Hematopoietic multipotent progenitor cell treated with erythropoietin and hydrocortisone succinate and interleukin-3 and kit ligand, for 15 days (in vitro differentiated cells): ENCODE measurements at regions not wholly inside any gene's neighbourhood (a gene's known extent, or its start where the extent isn't known, plus 50 kb on each side); places are given as distances from the start of the nearest gene placed in this dataset.
A peak's percentile ranks its signal among the peaks of the same experiment; 100 is the strongest.
"Not testable (repeated sequence)": the region's sequence is repeated elsewhere in the genome, so short reads cannot be mapped to it uniquely, and the experiment has no call there.

ENCODE experiments used
- DNase-seq: peaks from one replicate; pipeline ENCODE4 v3.0.0-alpha.2; 2015; ENCODE audit warnings: low spot score

DNA sequence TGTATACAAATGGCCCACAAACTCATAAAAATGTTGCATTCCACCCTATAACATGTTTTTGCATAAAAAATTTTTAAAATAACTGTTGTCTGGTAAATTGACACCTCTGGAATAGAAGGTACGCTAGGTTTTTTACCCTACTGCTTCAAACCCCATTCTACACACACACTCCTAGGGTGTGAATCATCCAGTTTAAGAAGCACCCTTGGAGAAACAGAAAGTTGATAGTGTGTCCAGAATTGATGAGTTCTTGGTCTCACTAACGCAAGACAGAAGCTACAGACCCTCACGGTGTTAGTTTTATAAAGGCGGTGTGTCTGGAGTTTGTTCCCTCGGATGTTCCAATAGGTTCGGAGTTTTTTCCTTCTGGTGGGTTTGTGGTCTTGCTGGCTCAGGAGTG is 158.5 kb downstream of the KLRB1 start:
- DNase-seq = peak; percentile 47

- DNase-seq = not testable (repeated sequence)
Measured at GRCh38 chr12:9448648-9449047, 159.1 kb downstream of the KLRB1 start.

GRCh38 chr12:9447791-9448614 is 159.7 kb downstream of the KLRB1 start:
- peak; percentile 87 for DNase-seq

DNA sequence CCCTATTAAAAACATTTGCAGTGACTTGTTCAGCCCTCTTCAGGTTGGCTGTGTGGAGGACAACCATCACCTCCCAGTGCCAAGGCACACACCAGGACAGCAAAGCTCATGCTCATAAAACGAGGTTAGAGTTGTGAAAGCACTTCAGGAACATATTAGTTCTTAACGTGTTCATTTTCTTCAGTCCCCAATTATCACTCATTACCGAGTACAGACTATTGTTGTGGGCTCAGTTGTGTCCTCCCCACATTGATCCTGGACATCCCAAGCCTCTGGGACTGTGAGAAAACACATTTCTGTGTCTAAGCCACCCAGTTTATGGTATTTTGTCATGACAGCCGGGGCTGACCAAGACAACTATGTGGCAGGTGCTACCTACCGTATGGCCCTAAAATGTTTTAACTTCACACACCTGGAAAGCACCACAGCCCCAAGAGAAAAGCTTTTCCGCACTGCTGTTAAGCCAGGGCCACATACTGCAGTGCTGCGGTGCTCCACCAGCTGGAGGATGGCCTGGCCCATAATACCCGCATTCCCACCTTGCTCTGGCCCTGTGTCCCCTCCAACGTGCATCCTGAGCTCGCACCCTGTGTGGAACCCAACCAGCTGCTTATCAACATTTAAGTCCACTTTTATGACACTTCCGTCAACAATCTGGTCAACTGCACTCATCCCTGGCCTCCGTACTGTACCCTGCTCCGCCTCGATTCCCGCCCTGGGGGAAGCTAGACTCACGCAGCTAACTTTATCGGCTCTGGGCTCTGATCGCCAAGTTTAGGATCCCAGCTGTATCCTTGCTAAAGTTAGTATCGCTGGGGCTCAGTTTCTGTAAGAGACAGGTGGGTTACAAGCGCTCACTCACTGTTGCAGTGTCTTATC is 160.6 kb downstream of the KLRB1 start:
- DNase-seq = not testable (repeated sequence)

- not testable (repeated sequence) for DNase-seq
Measured at GRCh38 chr12:9440428-9440827, 167.3 kb downstream of the KLRB1 start.

GRCh38 chr12:9435682-9436081 is 172.0 kb downstream of the KLRB1 start:
- not testable (repeated sequence) for DNase-seq

DNA sequence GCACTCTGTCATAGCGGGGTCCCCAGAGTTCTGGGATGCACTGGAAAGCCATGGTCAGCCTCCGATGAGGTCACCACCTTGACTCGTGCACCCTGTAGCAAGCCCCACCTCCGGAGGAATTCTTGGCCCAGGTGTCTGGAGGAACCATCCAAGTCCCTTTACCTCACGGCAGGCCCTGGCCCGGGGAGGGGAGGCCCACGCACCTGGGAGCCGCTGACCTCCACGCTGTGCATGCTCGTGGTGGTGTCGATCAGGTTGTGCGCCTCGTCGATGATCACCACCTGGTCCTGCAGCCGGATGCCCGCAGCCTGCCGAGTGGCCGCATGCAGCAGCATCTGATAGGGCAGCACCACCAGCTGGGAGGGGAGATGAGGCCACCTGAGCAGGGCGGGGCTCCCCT is 177.3 kb downstream of the KLRB1 start:
- not testable (repeated sequence) for DNase-seq

DNA sequence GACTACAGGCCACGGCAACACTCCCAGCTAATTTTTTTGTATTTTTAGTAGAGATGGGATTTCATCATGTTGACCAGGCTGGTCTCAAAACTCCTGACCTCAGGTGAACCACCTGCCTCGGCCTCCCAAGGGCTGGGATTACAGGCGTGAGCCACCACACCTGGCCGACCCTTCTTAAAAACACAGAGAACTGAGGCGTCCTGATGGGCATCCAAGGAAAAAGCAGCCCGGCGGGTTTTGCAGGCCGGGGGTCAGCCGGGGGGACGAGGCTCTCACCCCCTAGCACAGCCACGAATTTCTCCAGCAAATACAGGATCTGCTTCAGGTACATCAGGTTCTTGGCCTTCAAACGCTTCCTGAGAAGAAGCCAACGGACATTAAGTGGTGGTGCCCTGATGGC is 178.9 kb downstream of the KLRB1 start:
- not testable (repeated sequence) for DNase-seq

DNA sequence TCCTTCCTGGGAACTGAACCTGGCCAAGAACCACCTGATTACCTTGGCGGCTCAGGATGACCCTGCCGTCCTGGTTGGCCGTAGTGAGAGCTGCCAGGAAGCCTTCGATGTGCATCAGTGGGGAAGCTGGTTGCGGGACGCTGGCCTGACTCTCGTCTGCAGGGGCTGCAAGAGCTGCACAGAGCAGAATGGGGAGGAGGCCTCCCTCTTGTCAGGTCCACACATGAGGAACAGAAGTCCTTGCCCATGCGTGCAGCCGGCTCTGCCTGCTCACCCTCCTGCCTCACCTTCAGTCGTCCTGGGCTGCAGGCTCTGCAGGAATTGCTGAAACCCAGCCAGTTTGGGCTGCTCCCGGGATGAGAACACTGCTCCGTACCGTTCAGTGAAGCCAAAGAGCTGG is 182.3 kb downstream of the KLRB1 start:
- not testable (repeated sequence) for DNase-seq

DNA sequence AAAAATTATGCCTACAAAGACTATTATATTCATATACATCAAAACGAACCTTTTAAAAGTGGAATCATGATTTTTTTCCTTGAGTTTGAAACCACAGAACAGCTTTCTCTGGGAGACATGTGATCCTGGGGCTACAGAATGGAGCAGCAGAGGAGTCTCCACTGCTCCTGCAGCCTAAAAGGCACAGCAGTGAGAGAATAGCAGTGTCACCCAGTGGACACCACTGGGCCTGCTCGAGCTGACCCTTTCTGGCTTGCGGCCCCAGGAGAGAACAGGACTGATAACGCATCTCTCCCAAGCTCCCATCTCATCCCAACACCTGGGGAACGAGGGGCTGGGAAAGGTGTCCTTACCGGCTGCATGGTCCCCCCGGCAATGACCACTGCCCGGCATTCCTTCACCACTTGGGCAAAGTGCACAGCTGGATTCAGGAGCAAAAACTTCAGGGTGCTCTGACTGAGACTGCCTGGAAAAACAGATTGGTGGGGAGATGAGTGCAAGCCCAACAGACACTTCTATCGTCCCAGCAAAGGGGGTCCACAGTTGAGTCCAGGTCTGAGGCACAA is 183.5 kb downstream of the KLRB1 start:
- DNase-seq = not testable (repeated sequence)

DNA sequence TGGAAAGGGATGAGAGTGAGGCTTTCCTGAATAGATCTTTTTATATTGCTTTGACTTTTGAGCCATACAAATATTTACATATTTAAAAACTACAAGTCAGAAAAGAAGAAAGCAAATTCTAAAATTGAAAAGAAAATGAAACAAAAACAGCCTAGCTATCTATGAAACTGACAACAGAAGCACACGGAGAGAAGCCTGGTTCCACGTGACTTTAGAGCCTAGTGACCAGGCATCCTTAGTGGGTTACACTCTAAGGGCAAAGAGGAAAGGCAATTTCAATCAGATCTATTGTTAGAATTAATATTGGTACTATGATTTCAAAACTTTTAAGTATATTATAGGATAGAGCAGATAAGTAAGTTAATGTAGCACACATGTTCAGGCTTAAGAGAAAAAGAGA is 185.0 kb downstream of the KLRB1 start:
- not testable (repeated sequence) for DNase-seq

GRCh38 chr12:9421520-9422086 is 186.1 kb downstream of the KLRB1 start:
- not testable (repeated sequence) for DNase-seq

- not testable (repeated sequence) for DNase-seq
Measured at GRCh38 chr12:9420817-9421519, 186.7 kb downstream of the KLRB1 start.

- not testable (repeated sequence) for DNase-seq
Measured at GRCh38 chr12:9418669-9419041, 189.1 kb downstream of the KLRB1 start.

DNA sequence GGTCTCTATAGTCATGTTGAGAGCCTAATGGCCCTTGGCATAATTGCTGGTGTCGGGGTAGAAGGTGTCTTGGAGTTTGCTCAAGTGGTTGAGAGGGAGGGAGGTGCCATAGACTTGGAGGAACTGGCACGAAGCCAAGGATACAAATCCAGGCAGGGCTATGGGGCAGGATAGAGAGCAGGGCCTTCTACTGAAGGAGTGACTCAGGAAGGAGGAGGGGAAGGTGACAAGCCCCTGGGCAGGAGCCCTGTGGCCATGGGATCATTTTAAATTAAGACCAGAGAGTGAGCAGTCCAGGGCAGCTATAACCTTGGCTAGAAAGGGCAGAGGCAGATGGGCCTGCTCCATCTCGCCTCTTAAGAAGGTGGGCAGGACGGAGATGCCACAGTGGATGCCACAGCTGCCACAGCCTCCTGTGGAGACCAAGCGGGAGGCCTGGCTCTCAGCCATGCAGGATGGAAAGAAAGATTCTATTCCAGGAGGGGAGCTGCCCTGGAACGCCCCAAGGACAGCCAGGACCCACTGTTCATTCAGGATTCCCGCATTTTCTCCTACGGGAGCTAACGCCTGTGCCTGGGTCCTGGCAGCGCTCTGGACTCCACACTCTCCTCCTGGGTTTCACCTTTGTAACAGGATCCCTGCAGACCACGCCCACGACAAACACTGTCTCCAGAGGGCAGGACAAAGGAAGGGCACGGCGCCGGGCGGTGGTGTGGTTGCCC is 189.6 kb downstream of the KLRB1 start:
- not testable (repeated sequence) for DNase-seq

- not testable (repeated sequence) for DNase-seq
Measured at GRCh38 chr12:9417341-9417740, 190.4 kb downstream of the KLRB1 start.

DNA sequence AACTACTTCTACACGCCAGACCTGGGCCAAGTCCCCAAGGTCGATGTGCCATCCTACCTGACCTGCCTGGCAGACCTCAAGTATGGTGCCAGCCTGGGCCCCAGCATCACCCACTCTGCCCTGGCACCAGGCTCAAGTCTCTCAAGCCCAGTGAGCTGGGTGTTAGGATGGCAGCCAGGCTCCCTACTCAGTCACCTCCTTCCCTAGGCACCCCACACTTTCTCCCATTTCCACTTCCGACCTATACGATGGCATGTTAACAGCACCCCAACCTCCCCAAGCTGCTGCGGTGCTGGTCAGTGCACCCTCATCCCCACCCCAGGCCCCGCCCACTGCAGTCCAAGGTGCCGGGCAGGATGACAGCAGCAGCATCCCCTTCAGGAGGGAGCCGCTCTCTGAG is 191.4 kb downstream of the KLRB1 start:
- DNase-seq = not testable (repeated sequence)

DNA sequence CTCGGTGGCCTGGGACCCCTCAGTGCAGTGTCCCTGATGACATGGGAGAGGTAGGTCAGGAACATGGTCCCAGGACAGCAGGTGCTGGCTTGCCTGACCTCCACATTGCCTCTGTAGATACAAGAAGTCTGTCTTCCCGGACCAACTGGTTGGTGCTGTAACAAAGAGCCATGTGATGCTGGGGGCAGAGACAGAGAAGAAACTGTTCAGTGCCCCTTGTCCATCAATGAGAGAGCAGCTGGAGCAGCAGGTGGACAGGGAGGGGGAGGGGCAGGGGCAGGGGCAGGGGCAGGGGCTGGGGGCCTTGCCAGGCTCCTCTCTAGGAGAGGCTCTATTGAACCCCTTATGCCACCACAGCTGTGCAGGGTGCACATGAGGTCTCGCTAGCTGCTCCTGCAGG is 191.8 kb downstream of the KLRB1 start:
- DNase-seq = not testable (repeated sequence)

- not testable (repeated sequence) for DNase-seq
Measured at GRCh38 chr12:9413862-9414261, 193.9 kb downstream of the KLRB1 start.

- not testable (repeated sequence) for DNase-seq
Measured at GRCh38 chr12:9412459-9412858, 195.3 kb downstream of the KLRB1 start.
